SHP77 (cell line): ENCODE measurements at regions not wholly inside any gene's neighbourhood (a gene's known extent, or its start where the extent isn't known, plus 50 kb on each side); places are given as distances from the start of the nearest gene placed in this dataset.

Experiments used
- DNase-seq, 2 experiments: peaks; one replicate each; lab custom pipeline; 2025; lab: John Stamatoyannopoulos, UW

GRCh38 chr3:113096188-113096892, 105.6 kb downstream of the GTPBP8 start:
- DNase-seq = no peak

GRCh38 chr3:113097960-113098447, 107.2 kb downstream of the GTPBP8 start:
- no peak for DNase-seq

DNA sequence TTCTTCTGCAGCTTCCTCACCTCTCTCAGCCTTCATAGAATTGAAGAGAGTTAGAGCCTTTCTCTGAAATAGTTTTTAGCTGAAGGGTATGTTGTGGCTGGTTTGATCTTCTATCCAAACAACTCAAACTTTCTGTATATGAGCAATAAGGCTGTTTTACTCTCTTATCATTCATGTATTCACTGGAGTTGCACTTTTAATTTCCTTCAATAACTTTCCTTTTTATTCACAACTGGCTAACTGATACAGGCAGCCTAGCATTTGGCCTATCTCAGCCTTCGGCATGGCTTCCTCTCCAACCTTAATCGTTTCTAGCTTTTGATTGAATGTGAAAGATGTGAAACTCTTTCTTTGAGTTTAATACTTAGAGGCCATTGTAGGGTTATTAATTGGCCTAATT, 109.3 kb downstream of the GTPBP8 start:
- no peak for DNase-seq

DNA sequence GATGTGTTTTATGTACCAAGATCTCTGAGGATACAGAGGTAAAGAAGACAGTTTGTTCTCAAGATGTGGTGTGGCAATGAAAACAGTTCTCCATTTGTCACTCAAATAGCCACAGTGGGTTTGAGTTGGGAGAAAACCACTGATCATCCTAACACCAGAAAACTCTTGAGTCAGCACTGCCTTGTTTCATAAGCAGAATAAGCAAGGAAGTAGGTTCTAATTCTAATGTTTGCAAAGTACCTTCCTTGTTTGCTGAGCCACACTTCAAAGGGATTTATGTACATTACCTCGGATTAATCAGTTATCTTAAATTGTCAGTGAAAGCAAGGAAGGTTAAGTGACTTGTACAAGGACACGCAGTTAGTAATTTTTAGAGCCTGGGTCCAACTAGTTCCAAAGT, 107.8 kb upstream of the BOC start:
- DNase-seq = no peak

GRCh38 chr3:113104357-113105092, 106.8 kb upstream of the BOC start:
- no peak for DNase-seq

- no peak for DNase-seq
Measured at GRCh38 chr3:113105093-113105449, 106.3 kb upstream of the BOC start.

GRCh38 chr3:113105966-113106660, 105.2 kb upstream of the BOC start:
- DNase-seq = no peak

DNA sequence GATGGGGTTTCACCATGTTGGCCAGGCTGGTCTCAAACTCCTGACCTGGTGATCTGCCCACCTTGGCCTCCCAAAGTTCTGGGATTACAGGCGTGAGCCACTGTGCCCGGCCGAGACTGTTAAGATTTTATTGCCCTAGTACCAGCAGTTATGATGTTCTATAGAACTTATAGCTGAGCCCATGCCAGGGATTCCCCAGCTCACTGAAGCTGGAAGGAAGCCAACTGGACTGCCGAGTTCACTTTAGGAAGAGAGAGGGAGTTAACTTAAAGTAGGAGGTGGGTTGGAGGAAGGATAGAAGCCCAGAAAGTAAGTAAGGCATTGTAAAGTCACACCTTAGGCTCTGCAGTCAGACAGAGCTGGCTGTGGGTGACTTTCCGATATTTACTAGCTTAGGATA, 101.1 kb upstream of the BOC start:
- DNase-seq = no peak

DNA sequence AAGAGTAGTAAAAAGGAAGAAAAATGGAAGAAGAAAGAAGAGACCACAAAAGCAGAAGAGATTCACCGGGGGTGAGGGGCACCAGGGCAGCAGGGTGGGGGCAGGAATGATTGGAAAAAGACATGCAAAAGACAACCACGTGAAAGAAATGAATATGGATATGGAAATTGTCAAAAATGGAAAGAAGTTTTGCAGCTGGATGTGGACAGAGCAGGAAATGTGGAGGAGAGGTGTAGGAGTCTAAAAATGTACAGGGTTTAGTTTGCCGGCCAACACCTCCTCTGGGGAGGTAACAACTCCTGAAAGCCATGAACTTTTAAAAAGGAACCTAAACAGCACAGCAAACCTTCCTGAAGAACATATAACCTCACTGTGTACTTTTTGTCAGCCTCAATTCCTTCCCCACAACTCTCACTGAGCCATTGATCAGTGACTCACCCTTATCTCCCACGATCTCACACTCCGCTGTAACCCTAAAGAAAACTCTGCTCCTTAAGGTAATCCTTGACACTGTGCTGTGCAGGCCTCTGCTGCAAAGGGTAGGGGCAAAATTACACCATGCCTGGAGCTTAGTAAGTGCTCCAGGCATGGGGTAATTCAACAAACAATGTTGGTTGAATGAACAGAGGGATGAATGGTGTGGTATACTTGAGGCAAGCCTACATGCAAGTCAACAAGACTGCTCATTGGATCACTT, 100.2 kb upstream of the BOC start:
- no peak for DNase-seq

DNA sequence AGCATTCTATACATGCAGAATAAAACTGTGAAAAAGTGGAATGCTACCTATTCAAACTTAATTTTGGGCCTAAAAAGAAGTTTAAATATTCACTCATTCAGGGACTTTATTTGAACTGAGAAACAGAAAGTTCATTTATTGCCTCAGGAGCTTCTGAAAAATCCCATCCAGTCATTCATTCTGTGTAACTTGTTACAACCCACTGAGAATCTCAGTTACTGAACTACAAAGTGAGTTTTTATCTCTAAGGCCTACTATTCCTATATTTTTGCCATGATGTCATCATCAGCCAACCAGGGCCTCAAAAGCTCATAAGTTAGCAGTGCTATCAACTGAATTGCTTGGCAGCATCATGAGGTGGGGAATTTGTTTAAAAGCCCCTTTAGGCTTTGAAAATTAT, 98.0 kb upstream of the BOC start:
- no peak for DNase-seq

- DNase-seq = no peak
Measured at GRCh38 chr3:113117511-113118234, 93.7 kb upstream of the BOC start.

DNA sequence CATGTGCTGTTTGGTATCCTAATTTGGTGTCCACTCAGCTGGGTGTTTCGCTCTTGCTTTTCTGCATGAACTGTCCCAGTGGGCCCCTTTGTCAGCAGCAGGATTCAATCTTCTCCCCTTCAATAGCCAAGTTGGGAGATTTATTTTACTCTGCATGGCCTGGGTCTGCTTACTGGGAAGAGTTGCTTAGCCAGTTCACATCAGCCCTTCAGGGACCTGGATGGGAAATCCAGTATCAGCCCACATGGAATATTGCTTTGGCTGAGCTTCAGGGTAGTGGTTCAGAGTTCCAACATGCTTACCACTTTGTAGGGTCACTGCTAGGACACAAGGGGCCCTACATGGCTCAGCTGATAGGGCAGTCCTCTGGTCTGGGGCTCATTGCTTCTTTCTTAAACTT, 93.0 kb upstream of the BOC start:
- no peak for DNase-seq

DNA sequence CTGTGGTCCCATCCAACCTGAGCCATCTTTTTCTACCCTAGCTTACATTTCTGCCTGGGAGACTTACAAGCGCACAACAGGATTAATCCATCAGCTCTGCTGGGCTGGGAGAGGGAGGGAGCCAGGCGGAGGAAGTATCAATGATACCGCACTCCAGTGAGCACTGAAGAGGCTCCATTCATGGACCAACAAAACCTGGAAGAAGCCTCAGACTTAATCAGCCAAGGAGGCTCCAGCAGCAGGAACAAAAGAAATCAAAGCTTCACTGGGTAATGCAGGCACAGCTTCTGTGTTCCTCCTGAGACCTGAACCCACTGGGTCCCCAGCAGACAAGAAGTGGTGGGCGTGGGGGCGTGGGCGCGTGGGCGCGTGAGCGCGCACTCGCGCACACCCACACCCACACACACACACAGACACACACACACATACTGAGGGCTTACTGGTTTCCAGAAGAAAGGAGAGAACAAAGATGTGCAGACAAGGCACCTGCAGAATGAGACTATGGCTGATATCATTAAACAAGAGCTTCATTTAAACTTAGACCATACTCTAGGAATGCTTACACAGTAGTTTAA, 87.0 kb upstream of the BOC start:
- DNase-seq = no peak

DNA sequence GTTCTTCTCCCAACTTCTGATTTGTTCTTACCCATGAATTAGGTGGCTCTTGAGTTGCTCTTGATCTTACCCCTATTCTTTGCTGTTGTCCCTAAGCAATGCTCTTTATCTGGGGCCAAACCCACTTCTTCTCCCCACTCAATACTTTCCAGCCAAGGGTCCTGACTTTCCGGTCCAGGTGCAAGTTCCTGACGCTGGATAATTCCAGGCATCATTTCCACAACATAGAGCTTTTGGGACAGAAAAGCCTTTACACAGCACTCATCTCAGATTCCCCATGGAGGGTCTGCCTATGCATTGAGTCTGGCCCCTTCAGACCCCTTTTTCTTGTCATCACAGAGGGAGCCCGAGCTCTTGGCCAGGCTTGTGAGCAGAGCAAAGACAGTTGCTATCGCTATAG, 85.4 kb upstream of the BOC start:
- no peak for DNase-seq

DNA sequence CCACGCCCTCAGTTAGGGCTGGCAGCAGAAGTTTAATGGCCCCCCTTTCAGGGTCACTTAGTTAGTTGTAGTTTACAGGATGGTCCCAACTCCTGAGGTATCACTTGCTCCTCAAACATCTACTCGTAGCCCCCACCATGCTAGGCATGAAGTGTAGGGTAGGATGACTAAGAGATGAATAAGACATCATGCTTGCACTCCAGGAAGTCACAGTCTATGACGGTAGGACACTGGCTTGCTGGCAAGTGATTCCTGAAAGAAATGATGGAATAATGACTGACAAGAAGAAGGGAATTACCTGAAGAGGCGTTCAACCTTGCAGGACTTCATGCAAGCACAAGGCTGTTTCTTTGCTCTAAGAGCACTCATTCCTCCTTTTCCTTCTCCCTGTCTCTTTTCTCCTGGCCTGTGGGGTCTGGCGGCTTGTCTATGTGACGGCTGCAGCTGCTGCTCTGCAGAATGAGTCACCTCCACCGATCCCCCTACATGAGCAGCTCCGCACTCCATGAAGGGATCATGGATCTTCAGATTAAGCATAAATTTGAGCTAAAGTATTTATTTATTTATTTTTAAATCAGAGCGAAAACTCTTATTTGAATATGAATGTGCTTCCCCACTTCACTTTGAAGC, 82.9 kb upstream of the BOC start:
- no peak for DNase-seq

DNA sequence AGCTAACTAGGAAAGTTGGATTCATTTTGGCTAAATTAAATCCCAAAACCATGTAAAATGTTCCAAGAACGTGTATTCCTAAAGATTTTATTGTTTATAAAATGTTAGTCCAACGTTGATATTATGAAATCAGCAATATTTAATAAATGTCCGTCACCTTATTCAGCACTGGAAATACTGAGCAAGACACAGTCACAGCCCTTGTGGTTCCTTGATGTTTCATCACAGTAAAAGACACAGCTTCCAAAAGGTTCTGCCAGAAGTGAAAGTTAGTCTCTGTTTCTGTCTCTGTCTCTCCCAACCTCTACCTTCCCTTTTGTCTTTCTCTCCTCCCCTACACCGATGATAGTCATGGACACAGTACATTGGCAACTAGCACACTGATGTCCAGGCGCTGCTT, 82.2 kb upstream of the BOC start:
- DNase-seq = no peak

DNA sequence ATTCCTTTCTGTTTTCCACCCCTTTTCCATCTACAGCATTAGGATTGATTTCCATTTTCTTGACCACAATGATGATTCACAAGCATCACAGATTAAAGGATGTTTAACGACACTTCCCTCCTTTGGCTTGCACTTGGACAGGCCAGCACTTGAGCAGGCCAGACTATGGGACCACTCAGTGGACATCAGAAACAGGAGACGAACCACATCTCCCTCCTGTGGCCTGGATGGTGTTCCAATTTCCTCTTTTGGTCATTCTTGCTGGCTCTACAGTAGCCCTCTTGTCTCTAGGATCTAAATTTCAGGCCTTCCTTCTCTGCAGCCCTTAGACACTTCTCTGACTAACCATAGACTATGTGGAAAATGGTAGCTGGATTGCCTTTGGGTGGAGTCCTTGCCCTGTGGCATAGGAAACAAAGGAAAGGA, 78.8 kb upstream of the BOC start:
- no peak for DNase-seq

- DNase-seq = no peak
Measured at GRCh38 chr3:113133140-113133539, 78.2 kb upstream of the BOC start.

GRCh38 chr3:113136071-113136470, 75.3 kb upstream of the BOC start:
- DNase-seq = no peak

DNA sequence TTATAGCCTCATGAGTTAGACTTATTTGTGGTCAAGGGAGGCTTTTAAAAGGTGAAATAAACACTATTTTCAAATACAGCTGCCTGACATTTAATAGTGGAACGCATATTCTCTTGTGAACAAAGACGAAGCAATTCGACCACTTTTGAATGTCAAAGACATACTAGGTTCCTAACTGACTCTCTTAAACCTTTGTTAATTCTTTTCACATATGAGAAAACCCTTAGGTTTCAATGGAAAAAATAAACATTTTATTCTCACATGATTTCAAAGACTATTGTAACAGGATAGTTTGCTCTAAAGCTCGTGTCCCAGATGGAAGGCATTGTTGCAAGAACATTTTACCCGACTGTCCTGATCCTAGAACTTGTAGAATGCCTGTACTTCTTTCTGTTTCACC, 74.8 kb upstream of the BOC start:
- no peak for DNase-seq
